ENCODE measurements at regions not wholly inside any gene's neighbourhood (a gene's known extent, or its start where the extent isn't known, plus 50 kb on each side); places are given as distances from the start of the nearest gene placed in this dataset.

- Histone ChIP-seq H2BK120ac (ENCODE audit: low read depth, low read length, poor library complexity, severe bottlenecking) (no peak overlapping the region), H3K9me3 (ENCODE audit: control insufficient read depth, low read depth, low read length) (no peaks in the 10 kb centered on the region), H2BK15ac (ENCODE audit: low read depth, low read length) (no peak overlapping the region), H3K79me1 (ENCODE audit: insufficient read depth, low read depth, low read length, poor library complexity, severe bottlenecking) (no peaks in the 10 kb centered on the region), H3K14ac (ENCODE audit: insufficient read depth, low read length) (no peak overlapping the region), H3K9ac (ENCODE audit: extremely low read depth, insufficient read length, low read length) (no peak overlapping the region), H3K4ac (ENCODE audit: low read depth, low read length) (no peak overlapping the region), H3K4me2 (ENCODE audit: insufficient read depth, insufficient read length, low read length) (no peak overlapping the region), H3K27ac (ENCODE audit: insufficient read length, low read depth, low read length) (no peak overlapping the region), H4K20me1 (ENCODE audit: control insufficient read depth, insufficient read depth, insufficient read length) (no peaks in the 10 kb centered on the region), H2BK20ac (ENCODE audit: low read depth, low read length, poor library complexity, severe bottlenecking) (no peak overlapping the region), H3K56ac (ENCODE audit: insufficient read length, low read depth, low read length) (no peak overlapping the region), H3K18ac (ENCODE audit: insufficient read length, low read depth, low read length) (no peak overlapping the region), H3K23ac (ENCODE audit: insufficient read length, low read depth, low read length) (no peak overlapping the region), H3K79me2 (ENCODE audit: insufficient read depth, low read length) (no peaks in the 10 kb centered on the region), H2AFZ (ENCODE audit: low read length) (no peak overlapping the region), H3T11ph (ENCODE audit: low read length) (no peak overlapping the region), H3K27me3 (ENCODE audit: insufficient read depth, low read length) (no peaks in the 10 kb centered on the region), H2BK12ac (ENCODE audit: insufficient read length, low read depth, low read length) (no peak overlapping the region), H3K4me1 (ENCODE audit: insufficient read depth, low read length) (no peaks in the 10 kb centered on the region), H2AK5ac (ENCODE audit: insufficient read length, low read length) (no peak overlapping the region), H3K23me2 (ENCODE audit: insufficient read length, low read depth, low read length, poor library complexity, severe bottlenecking) (no peaks in the 10 kb centered on the region), H2BK5ac (ENCODE audit: insufficient read length, low read length) (no peak overlapping the region), H4K5ac (ENCODE audit: insufficient read length, low read depth, low read length) (no peak overlapping the region), H4K8ac (replicated peaks; ENCODE audit: insufficient read length, low read depth, low read length) (no peak overlapping the region), H4K91ac (ENCODE audit: insufficient read length, low read depth, low read length) (no peak overlapping the region)
- H3K27me3 Mint-ChIP-seq (ENCODE audit: low read depth) = no peaks in the 10 kb centered on the region
- H3K9me3 Mint-ChIP-seq = no peaks in the 10 kb centered on the region
- H3K4me3 Mint-ChIP-seq = no peak overlapping the region
- TF ChIP-seq CTCF (conservative IDR thresholded peaks at IDR 0.05) = no peak
- H3K36me3 Mint-ChIP-seq (ENCODE audit: insufficient read depth in 1 of 3, low read depth in 3 of 3) = no peaks in the 10 kb centered on the region
- WGBS (ENCODE audit: extremely low coverage, insufficient read length, low lambda C conversion rate) = no CpG with 5 or more reads among the region's 2 CpGs
- H3K4me1 Mint-ChIP-seq = no peaks in the 10 kb centered on the region
- no peak for DNase-seq
- H3K27ac Mint-ChIP-seq = no peak overlapping the region; a peak in 1 of 7 replicates
These were observed 844.3 kb downstream of the SI start for GRCh38 chr3:164233951-164234350.
